ENCODE measurements at regions not wholly inside any gene's neighbourhood (a gene's known extent, or its start where the extent isn't known, plus 50 kb on each side); places are given as distances from the start of the nearest gene placed in this dataset.
"Not testable (repeated sequence)": the region's sequence is repeated elsewhere in the genome, so short reads cannot be mapped to it uniquely, and the experiment has no call there.

GRCh38 chr3:4234889-4235288 lies 68.3 kb upstream of the SETMAR start:
- no peak overlapping the region for H3K27ac Mint-ChIP-seq
- CTCF ChIA-PET = no interaction called here
- no peaks in the 10 kb centered on the region for H3K36me3 Mint-ChIP-seq
- H3K27me3 Mint-ChIP-seq = no peaks in the 10 kb centered on the region
- H3K4me1 Mint-ChIP-seq = no peaks in the 10 kb centered on the region
- H3K9me3 Mint-ChIP-seq (ENCODE audit: low read depth) = peaks cover 2% of the 10 kb centered on the region
- DNase-seq = no peak
- H3K4me3 Mint-ChIP-seq = no peak overlapping the region
- no peak for ATAC-seq

GRCh38 chr3:4235690-4236089 lies 67.5 kb upstream of the SETMAR start:
- no peak for ATAC-seq
- H3K27me3 Mint-ChIP-seq = no peaks in the 10 kb centered on the region
- no peak overlapping the region for H3K27ac Mint-ChIP-seq
- CTCF ChIA-PET = no interaction called here
- H3K36me3 Mint-ChIP-seq = no peaks in the 10 kb centered on the region
- DNase-seq = no peak
- peaks cover 2% of the 10 kb centered on the region for H3K9me3 Mint-ChIP-seq (ENCODE audit: low read depth)
- no peaks in the 10 kb centered on the region for H3K4me1 Mint-ChIP-seq
- H3K4me3 Mint-ChIP-seq = no peak overlapping the region

GRCh38 chr3:4241595-4242170 lies 61.5 kb upstream of the SETMAR start:
- no peak overlapping the region for H3K27ac Mint-ChIP-seq
- no peaks in the 10 kb centered on the region for H3K27me3 Mint-ChIP-seq
- ATAC-seq (no peak), DNase-seq (no peak)
- H3K4me3 Mint-ChIP-seq = no peak overlapping the region
- peaks cover 2% of the 10 kb centered on the region for H3K9me3 Mint-ChIP-seq (ENCODE audit: low read depth)
- H3K4me1 Mint-ChIP-seq = no peaks in the 10 kb centered on the region
- CTCF ChIA-PET = no interaction called here
- no peaks in the 10 kb centered on the region for H3K36me3 Mint-ChIP-seq

- peaks cover 1% of the 10 kb centered on the region for H3K36me3 Mint-ChIP-seq
- no peaks in the 10 kb centered on the region for H3K27me3 Mint-ChIP-seq
- no peak overlapping the region for H3K27ac Mint-ChIP-seq
- no peak for DNase-seq
- no peak overlapping the region for H3K4me3 Mint-ChIP-seq
- H3K4me1 Mint-ChIP-seq = no peaks in the 10 kb centered on the region
- ATAC-seq = no peak
- CTCF ChIA-PET = no interaction called here
- H3K9me3 Mint-ChIP-seq (ENCODE audit: low read depth) = no peaks in the 10 kb centered on the region
Measured at GRCh38 chr3:4245671-4246070, 57.5 kb upstream of the SETMAR start.

- Mint-ChIP-seq H3K27ac (no peak overlapping the region), H3K4me1 (no peaks in the 10 kb centered on the region), H3K9me3 (ENCODE audit: low read depth) (no peaks in the 10 kb centered on the region), H3K4me3 (no peak overlapping the region), H3K27me3 (no peaks in the 10 kb centered on the region), H3K36me3 (peaks cover 1% of the 10 kb centered on the region)
- no peak for DNase-seq
- no peak for ATAC-seq
- CTCF ChIA-PET = no interaction called here
Measured at GRCh38 chr3:4247391-4247790, 55.8 kb upstream of the SETMAR start.

GRCh38 chr3:4250064-4250463 lies 53.1 kb upstream of the SETMAR start:
- Mint-ChIP-seq H3K9me3 (ENCODE audit: low read depth) (no peaks in the 10 kb centered on the region), H3K4me1 (no peaks in the 10 kb centered on the region), H3K36me3 (peaks cover 1% of the 10 kb centered on the region), H3K27ac (no peak overlapping the region), H3K27me3 (no peaks in the 10 kb centered on the region), H3K4me3 (no peak overlapping the region)
- DNase-seq (no peak), ATAC-seq (no peak)
- CTCF ChIA-PET = no interaction called here

- ATAC-seq = no peak
- Mint-ChIP-seq H3K9me3 (ENCODE audit: low read depth) (no peaks in the 10 kb centered on the region), H3K4me3 (no peak overlapping the region), H3K4me1 (no peaks in the 10 kb centered on the region), H3K27me3 (no peaks in the 10 kb centered on the region), H3K27ac (no peak overlapping the region), H3K36me3 (peaks cover 1% of the 10 kb centered on the region)
- CTCF ChIA-PET = no interaction called here
- no peak for DNase-seq
Measured at GRCh38 chr3:4251412-4251811, 51.8 kb upstream of the SETMAR start.

GRCh38 chr3:4253072-4253832 lies 49.9 kb upstream of the SETMAR start:
- H3K36me3 Mint-ChIP-seq; H3K9me3 Mint-ChIP-seq (ENCODE audit: low read depth); DNase-seq; H3K27me3 Mint-ChIP-seq; H3K4me1 Mint-ChIP-seq; H3K27ac Mint-ChIP-seq; CTCF ChIA-PET; H3K4me3 Mint-ChIP-seq; ATAC-seq: not testable (repeated sequence)
